ENCODE measurements at regions not wholly inside any gene's neighbourhood (a gene's known extent, or its start where the extent isn't known, plus 50 kb on each side); places are given as distances from the start of the nearest gene placed in this dataset.

DNA sequence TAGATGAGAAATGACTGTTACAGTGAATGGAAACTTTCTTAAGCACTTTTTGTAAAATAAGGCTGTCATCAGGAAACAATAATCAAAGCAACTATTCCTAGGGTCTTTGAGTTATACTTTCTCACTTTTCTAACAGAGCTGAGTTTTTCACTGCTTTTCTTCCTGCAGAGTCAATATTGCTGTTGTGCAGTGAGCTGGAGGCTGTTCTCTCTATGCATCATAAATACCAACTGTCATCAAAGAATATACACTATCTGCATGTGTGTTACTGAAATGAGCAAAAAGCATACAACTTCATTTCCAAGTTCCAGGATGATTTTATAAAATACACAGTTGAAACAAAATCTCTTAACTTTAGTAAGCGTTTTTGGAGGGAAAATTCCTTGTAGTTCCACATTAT, 110.4 kb upstream of the CPSF6 start:
- TF ChIP-seq, protein P1, sequence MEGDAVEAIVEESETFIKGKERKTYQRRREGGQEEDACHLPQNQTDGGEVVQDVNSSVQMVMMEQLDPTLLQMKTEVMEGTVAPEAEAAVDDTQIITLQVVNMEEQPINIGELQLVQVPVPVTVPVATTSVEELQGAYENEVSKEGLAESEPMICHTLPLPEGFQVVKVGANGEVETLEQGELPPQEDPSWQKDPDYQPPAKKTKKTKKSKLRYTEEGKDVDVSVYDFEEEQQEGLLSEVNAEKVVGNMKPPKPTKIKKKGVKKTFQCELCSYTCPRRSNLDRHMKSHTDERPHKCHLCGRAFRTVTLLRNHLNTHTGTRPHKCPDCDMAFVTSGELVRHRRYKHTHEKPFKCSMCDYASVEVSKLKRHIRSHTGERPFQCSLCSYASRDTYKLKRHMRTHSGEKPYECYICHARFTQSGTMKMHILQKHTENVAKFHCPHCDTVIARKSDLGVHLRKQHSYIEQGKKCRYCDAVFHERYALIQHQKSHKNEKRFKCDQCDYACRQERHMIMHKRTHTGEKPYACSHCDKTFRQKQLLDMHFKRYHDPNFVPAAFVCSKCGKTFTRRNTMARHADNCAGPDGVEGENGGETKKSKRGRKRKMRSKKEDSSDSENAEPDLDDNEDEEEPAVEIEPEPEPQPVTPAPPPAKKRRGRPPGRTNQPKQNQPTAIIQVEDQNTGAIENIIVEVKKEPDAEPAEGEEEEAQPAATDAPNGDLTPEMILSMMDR (IDR thresholded peaks at IDR 0.05; ENCODE audit: insufficient read depth, low read depth, low read length): no peak
- TF ChIP-seq EZH2 (IDR thresholded peaks at IDR 0.05; ENCODE audit: insufficient read depth, low read length): no peak
